HEK293T (cell line): ENCODE measurements at regions not wholly inside any gene's neighbourhood (a gene's known extent, or its start where the extent isn't known, plus 50 kb on each side); places are given as distances from the start of the nearest gene placed in this dataset.
"Not testable (repeated sequence)": the region's sequence is repeated elsewhere in the genome, so short reads cannot be mapped to it uniquely, and the experiment has no call there.

Experiments used
- CTCF ChIA-PET: fragments of 350-600 bp; formaldehyde crosslinking; extraction: SDS; loops from one replicate; lab custom pipeline; 2021; ENCODE audit warnings: antibody characterized with exemption, inconsistent platforms; lab: Yijun Ruan, JAX
- POLR2A ChIA-PET: fragments of 350-600 bp; formaldehyde crosslinking; extraction: SDS; loops from one replicate; lab custom pipeline; 2020; ENCODE audit warnings: antibody characterized with exemption, inconsistent platforms; lab: Yijun Ruan, JAX
- DNase-seq: peaks from one replicate; pipeline ENCODE4 v3.0.0; 2012; ENCODE audit warnings: mixed read lengths; ENCODE audit errors: extremely low spot score
- ARNT ChIP-seq: fragments of 450-650 bp; IDR thresholded peaks from 2 replicates; pipeline ENCODE4 v1.6.1; 2017; ENCODE audit warnings: mild to moderate bottlenecking
- BHLHE40 ChIP-seq: fragments of 450-650 bp; IDR thresholded peaks from 2 replicates; pipeline ENCODE4 v1.6.1; 2016; ENCODE audit warnings: mild to moderate bottlenecking, moderate library complexity, borderline replicate concordance
- CTBP1 ChIP-seq: fragments of 450-650 bp; IDR thresholded peaks from 2 replicates; pipeline ENCODE4 v1.6.1; 2016; ENCODE audit warnings: borderline replicate concordance
- ELF4 ChIP-seq: fragments of 450-650 bp; IDR thresholded peaks from 2 replicates; pipeline ENCODE4 v1.6.1; 2017; ENCODE audit warnings: antibody characterized with exemption
- FOXA1 ChIP-seq: fragments of 450-650 bp; IDR thresholded peaks from 2 replicates; pipeline ENCODE4 v1.6.1; 2016; ENCODE audit warnings: mild to moderate bottlenecking
- FOXK2 ChIP-seq: fragments of 450-650 bp; IDR thresholded peaks from 2 replicates; pipeline ENCODE4 v1.6.1; 2016; ENCODE audit warnings: mild to moderate bottlenecking
- FOXM1 ChIP-seq: fragments of 450-650 bp; IDR thresholded peaks from 2 replicates; pipeline ENCODE4 v1.6.1; 2017; ENCODE audit warnings: mild to moderate bottlenecking, borderline replicate concordance
- HDGF ChIP-seq: fragments of 450-650 bp; IDR thresholded peaks from 2 replicates; pipeline ENCODE4 v1.6.1; 2017; ENCODE audit warnings: antibody characterized with exemption, borderline replicate concordance
- L3MBTL2 ChIP-seq: fragments of 450-650 bp; conservative IDR thresholded peaks from 2 replicates; pipeline ENCODE4 v1.6.1; 2016; ENCODE audit warnings: mild to moderate bottlenecking
- LEF1 ChIP-seq: fragments of 450-650 bp; IDR thresholded peaks from 2 replicates; pipeline ENCODE4 v1.6.1; 2017; ENCODE audit warnings: mild to moderate bottlenecking, borderline replicate concordance
- NFRKB ChIP-seq: fragments of 450-650 bp; IDR thresholded peaks from 2 replicates; pipeline ENCODE4 v1.6.1; 2016; ENCODE audit warnings: mild to moderate bottlenecking, moderate library complexity
- PKNOX1 ChIP-seq: fragments of 450-650 bp; IDR thresholded peaks from 2 replicates; pipeline ENCODE4 v1.6.1; 2016
- SP1 ChIP-seq: fragments of 450-650 bp; IDR thresholded peaks from 2 replicates; pipeline ENCODE4 v1.6.1; 2017
- SUZ12 ChIP-seq: fragments of 450-650 bp; IDR thresholded peaks from 2 replicates; pipeline ENCODE4 v1.6.1; 2016; ENCODE audit warnings: mild to moderate bottlenecking
- TARDBP ChIP-seq: fragments of 450-650 bp; IDR thresholded peaks from 2 replicates; pipeline ENCODE4 v1.6.1; 2016
- ZNF384 ChIP-seq: fragments of 450-650 bp; IDR thresholded peaks from 2 replicates; pipeline ENCODE4 v1.6.1; 2016

DNA sequence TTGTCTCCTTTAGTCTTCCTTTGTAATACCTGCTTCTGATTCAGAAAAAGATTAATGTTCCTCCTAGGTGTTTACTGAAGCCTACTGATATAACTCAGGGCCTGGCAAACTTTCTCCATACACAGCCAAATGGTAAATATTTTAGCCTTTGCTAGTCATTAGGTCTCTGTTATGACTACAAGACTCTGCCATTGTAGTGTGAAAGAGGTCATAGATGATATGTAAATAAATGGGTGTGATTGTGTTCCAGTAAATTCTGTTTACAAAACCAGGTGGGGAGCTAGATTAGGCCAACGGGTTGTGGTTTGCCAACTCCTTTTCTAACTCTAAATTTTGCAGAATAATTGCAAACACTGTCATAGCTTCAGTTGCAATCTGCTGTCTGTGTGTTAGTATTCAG, 568.1 kb upstream of the GNPDA2 start:
- no peak for TF ChIP-seq HDGF
- TF ChIP-seq FOXK2: no peak
- TF ChIP-seq ZNF384: no peak
- ChIA-PET POLR2A (no interaction called here), CTCF (no interaction called here)
- no peak for DNase-seq

- ChIA-PET CTCF (no interaction called here), POLR2A (no interaction called here)
- no peak for DNase-seq
- TF ChIP-seq FOXA1: no peak
- no peak for TF ChIP-seq SUZ12
- no peak for TF ChIP-seq NFRKB
- no peak for TF ChIP-seq CTBP1
- no peak for TF ChIP-seq FOXM1
- TF ChIP-seq FOXK2: no peak
- TF ChIP-seq L3MBTL2: no peak
- no peak for TF ChIP-seq PKNOX1
- TF ChIP-seq BHLHE40: no peak
- no peak for TF ChIP-seq HDGF
Observed at GRCh38 chr4:45293335-45293734, 567.0 kb upstream of the GNPDA2 start.

DNA sequence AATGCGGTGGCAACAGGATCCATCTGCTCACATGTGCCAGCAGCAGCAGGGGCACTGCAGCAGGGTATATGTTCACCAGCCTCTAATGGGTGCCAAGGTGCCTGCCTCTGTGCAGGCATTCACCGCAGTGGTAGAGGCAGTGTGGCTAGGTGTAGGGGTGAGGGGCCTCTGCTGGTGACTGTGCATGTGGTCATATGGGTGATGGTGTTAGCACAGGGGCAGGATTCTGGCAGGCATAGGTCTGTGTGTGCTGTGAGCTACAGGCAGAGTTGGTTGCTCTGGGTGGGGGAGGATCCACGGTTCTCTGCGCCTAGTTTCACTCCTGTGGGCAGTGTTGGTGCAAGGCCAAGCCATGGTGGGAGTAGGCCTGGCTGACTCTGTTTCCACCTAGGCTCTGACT, 566.5 kb upstream of the GNPDA2 start:
- TF ChIP-seq LEF1 (no peak), SP1 (no peak), HDGF (no peak), L3MBTL2 (no peak), FOXK2 (no peak), FOXM1 (no peak), ARNT (no peak), PKNOX1 (no peak), ELF4 (no peak), NFRKB (no peak), TARDBP (no peak)
- no peak for DNase-seq
- ChIA-PET CTCF (no interaction called here), POLR2A (no interaction called here)

DNA sequence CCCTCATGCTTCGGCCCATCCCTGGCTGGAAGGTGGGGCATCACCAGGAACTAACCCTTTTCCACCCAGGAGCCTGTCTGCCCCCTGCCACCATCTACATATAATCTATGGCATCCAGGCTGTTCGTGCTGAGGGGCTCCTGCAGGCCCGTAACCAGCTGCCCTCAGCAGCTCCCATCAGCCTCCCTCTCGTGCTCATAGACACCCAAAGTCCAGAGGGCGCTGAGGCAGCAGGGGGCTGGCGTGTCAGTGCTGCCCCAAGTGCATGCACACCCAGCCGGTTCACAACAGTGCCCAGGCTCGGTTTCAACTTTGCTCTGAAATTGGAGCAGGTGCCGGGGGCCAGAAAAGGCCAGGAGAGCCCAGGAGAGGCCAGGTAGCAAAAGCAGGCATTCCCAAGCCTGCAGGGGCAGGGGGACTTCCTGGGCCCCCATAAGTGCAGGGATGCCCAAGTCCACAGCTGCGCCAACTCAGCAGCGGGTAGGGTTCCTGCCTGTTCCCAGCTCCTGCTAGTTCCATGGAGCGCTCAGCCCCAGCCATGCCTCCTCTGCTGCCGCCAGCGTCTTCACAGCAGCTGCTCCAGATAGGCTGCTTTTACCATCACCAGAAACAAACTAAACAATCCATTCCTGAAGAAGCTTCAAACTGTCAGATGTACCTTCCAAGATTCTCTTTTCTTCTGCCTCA, 558.2 kb upstream of the GNPDA2 start:
- DNase-seq: no peak
- CTCF ChIA-PET: no interaction called here
- TF ChIP-seq FOXM1 (no peak), ARNT (no peak)
- POLR2A ChIA-PET: no interaction called here

- POLR2A ChIA-PET: interaction anchor here (0.8 kb wide), 1 partner anchor 8 kb away, joined by 4 read pairs; no protein-coding TSS in a partner anchor
- DNase-seq: no peak
- TF ChIP-seq BHLHE40 (no peak), ELF4 (no peak), FOXA1 (no peak), PKNOX1 (no peak), ZNF384 (no peak), FOXK2 (no peak), SP1 (no peak), TARDBP (no peak), FOXM1 (no peak), L3MBTL2 (no peak), LEF1 (no peak), ARNT (no peak), SUZ12 (no peak), NFRKB (no peak), CTBP1 (no peak)
- CTCF ChIA-PET: no interaction called here
Observed at GRCh38 chr4:45283352-45283751, 557.0 kb upstream of the GNPDA2 start.

DNA sequence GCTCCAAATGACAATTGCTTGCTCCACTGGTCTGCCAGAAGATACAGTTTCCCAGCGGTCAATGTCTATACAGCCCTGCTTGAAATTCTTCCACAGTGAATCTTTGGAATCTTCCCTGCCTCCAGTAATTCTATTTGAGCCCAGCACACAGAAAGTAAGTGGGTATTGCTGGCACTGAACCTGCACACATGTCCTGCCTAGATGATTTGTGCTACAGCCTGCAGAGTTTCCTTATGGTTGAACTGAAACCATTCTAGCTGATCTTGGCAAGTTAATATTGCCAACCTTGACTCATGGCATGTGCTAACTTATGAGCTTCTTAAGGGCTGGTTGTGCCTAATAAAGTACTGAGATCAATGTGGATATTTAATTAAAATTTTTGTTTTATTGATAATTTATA, 553.8 kb upstream of the GNPDA2 start:
- CTCF ChIA-PET: no interaction called here
- POLR2A ChIA-PET: no interaction called here
- DNase-seq: no peak
- TF ChIP-seq TARDBP (no peak), FOXA1 (no peak), SP1 (no peak), NFRKB (no peak), PKNOX1 (no peak)

- POLR2A ChIA-PET: interaction anchor here (0.6 kb wide), 1 partner anchor 8 kb away, joined by 4 read pairs; no protein-coding TSS in a partner anchor
- CTCF ChIA-PET: no interaction called here
- TF ChIP-seq LEF1: no peak
- TF ChIP-seq ARNT: no peak
- TF ChIP-seq ZNF384: no peak
- TF ChIP-seq FOXK2: no peak
- TF ChIP-seq ELF4: no peak
- TF ChIP-seq PKNOX1: no peak
- DNase-seq: no peak
Observed at GRCh38 chr4:45275862-45276261, 549.5 kb upstream of the GNPDA2 start.

GRCh38 chr4:45248106-45248505, 521.8 kb upstream of the GNPDA2 start:
- CTCF ChIA-PET, DNase-seq, POLR2A ChIA-PET: not testable (repeated sequence)
